ENCODE measurements at regions not wholly inside any gene's neighbourhood (a gene's known extent, or its start where the extent isn't known, plus 50 kb on each side); places are given as distances from the start of the nearest gene placed in this dataset.

DNA sequence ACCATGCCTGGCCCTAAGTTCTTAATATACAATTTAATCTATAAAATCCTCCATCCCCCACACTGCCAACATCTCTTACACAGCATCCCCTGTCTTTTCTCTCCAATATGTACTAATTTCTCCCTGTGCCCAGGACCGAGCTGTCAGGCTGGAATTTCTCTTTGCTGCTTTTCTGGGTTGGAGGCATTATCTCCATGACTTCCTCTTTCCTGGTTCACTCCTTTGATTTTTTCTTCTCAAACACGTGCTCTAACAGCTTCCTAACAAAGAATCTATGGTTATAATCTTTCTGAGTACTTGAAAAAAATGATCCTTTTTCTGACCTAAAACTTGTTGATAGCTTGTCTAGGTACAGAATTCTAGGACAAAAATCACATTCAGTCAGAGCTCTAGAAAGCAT is 112.8 kb downstream of the C1D start:
- no peak for TF ChIP-seq CTCF (IDR thresholded peaks at IDR 0.05)

DNA sequence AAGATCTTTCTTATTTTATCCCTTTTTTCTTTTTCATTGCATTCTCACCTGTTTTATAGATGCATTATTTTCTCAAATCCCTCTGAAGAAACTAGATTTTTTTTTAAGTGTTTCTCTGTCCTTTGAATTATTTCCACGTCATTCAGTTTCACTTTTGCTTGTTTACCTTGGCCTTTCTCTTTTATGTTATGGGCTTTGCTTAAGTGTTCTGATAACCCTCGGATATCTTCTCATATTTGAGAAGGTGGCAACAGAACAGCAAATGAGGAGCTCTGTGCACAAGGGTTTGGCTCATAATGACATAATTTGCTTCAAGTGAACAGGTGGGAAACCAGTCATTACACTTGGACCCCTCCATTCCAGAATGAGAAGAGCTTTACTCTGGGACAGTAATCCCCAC is 111.9 kb downstream of the C1D start:
- TF ChIP-seq CTCF (IDR thresholded peaks at IDR 0.05), result no peak

GRCh38 chr2:67952066-67952465 is 110.7 kb downstream of the C1D start:
- TF ChIP-seq CTCF (IDR thresholded peaks at IDR 0.05), result no peak

DNA sequence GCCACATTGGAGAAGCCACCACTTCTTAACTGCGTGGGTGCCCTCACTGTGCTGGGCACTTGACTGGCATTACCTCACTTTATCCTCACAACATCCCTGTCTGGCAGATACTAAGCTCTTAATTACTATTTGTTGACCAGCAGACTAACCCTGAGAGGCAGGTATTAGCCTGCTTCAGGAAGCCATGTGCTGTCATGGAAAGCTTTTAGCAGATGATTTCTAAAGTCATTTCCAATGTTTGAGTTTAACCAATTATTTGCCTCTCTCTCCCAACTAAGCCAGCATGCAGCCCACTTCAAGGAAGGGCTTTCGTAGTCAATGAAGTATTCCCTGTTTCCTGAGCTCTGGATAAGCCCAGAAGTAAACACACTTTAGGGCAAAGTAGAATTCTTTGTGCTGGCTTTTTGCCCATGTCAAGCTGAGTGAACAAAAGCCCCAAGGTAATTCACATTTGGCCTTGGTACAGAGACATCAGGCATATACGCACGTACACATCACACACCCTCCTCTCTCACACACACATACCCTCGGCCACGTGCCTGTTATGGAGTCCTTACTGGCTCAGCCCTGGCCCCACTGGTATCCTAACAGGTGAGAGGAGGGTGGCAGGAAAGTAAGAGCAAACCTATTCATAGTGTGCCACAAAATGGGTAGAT is 108.6 kb downstream of the C1D start:
- TF ChIP-seq CTCF (IDR thresholded peaks at IDR 0.05), result no peak

GRCh38 chr2:67955748-67956603 is 106.8 kb downstream of the C1D start:
- no peak for TF ChIP-seq CTCF (IDR thresholded peaks at IDR 0.05)

DNA sequence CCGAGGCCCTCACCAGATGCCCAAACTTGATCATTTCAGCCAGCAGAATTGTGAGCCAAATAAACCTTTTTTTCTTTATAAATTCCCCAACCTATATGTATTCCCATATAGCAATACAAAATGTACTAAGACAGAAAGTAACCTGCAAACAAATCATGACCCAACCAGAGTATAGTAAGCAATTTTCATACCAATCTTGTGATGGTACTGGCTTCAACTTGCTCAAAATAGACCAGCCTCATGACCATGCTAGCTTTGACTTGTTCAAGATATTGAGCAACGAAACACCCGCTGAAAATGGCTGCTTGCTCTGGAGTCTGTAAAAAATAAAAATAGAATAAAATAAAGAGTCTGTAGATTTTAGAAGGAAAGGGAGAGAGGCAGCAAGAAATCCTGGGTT is 97.6 kb downstream of the C1D start:
- TF ChIP-seq CTCF (IDR thresholded peaks at IDR 0.05), result no peak

DNA sequence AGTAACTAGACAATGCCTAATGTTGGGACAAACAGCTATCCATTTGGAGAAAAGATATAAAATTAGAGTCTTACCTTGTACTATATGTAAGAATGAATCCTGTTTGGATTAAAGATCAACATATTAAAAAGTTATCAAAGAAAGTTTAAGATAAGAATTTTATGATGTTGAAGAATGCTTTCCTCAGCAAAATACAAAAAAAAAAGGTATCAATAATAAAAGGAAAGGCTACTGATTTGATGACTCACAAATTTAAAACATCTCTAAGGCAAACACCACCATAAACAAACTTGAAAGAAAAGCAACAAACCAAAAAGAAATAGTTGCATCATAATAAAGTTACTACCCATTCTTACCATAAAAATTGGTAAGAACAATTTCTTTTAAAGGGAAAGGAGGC is 92.7 kb downstream of the C1D start:
- TF ChIP-seq CTCF (IDR thresholded peaks at IDR 0.05), result no peak
